Neural progenitor cell (in vitro differentiated cells): ENCODE measurements at regions not wholly inside any gene's neighbourhood (a gene's known extent, or its start where the extent isn't known, plus 50 kb on each side); places are given as distances from the start of the nearest gene placed in this dataset.

Experiments
- EZH2 ChIP-seq: fragments of 200-600 bp; sonication (generic); IDR thresholded peaks from 2 replicates; pipeline ENCODE4 v1.6.1; 2017; ENCODE audit warnings: antibody characterized with exemption, mild to moderate bottlenecking, moderate library complexity
- EZH2phosphoT487 ChIP-seq: fragments of 200-600 bp; sonication (generic); IDR thresholded peaks from 2 replicates; pipeline ENCODE4 v1.6.1; 2017; ENCODE audit warnings: antibody characterized with exemption
- TF ChIP-seq, protein P1 (sequence below): fragments of 200-600 bp; sonication (generic); IDR thresholded peaks from 2 replicates; pipeline ENCODE4 v1.5.1; 2017; ENCODE audit warnings: antibody characterized with exemption, mild to moderate bottlenecking

- TF ChIP-seq, protein P1, sequence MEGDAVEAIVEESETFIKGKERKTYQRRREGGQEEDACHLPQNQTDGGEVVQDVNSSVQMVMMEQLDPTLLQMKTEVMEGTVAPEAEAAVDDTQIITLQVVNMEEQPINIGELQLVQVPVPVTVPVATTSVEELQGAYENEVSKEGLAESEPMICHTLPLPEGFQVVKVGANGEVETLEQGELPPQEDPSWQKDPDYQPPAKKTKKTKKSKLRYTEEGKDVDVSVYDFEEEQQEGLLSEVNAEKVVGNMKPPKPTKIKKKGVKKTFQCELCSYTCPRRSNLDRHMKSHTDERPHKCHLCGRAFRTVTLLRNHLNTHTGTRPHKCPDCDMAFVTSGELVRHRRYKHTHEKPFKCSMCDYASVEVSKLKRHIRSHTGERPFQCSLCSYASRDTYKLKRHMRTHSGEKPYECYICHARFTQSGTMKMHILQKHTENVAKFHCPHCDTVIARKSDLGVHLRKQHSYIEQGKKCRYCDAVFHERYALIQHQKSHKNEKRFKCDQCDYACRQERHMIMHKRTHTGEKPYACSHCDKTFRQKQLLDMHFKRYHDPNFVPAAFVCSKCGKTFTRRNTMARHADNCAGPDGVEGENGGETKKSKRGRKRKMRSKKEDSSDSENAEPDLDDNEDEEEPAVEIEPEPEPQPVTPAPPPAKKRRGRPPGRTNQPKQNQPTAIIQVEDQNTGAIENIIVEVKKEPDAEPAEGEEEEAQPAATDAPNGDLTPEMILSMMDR = no peak
- TF ChIP-seq EZH2 (no peak), EZH2phosphoT487 (no peak)
Observed at GRCh38 chr4:92182736-92183407, 120.9 kb upstream of the GRID2 start.
